Left ventricle myocardium superior (tissue), 1 donor: ENCODE measurements at regions not wholly inside any gene's neighbourhood (a gene's known extent, or its start where the extent isn't known, plus 50 kb on each side); places are given as distances from the start of the nearest gene placed in this dataset.
"Not testable (repeated sequence)": the region's sequence is repeated elsewhere in the genome, so short reads cannot be mapped to it uniquely, and the experiment has no call there.

ENCODE experiments used
- ATAC-seq: fragments of 200-7000 bp; cut with Tn5 transposase; one replicate; pipeline ENCODE4 v1.9.1; 2020; ENCODE audit warnings: mild to moderate bottlenecking, moderate library complexity
- DNase-seq: peaks from one replicate; pipeline ENCODE4 v3.0.0-alpha.2; 2020
- intact Hi-C: fragments of 100-400 bp; cut with micrococcal nuclease; formaldehyde crosslinking; loops from one replicate; pipeline ENCODE4 v1.11.0; 2022
- donor health status: DM: no; HTN: yes; CAD: no; lungs with severe emphysema.

GRCh38 chr2:35339211-35339610, 1016.4 kb upstream of the CRIM1 start:
- intact Hi-C loops, result no loop called here
- DNase-seq, result no peak
- ATAC-seq, result no peak

GRCh38 chr2:35337922-35338321, 1017.7 kb upstream of the CRIM1 start:
- ATAC-seq (no peak), DNase-seq (no peak)
- intact Hi-C loops, result no loop called here

GRCh38 chr2:35314049-35314448, 1041.5 kb upstream of the CRIM1 start:
- ATAC-seq (no peak), DNase-seq (no peak)
- intact Hi-C loops, result no loop called here

- ATAC-seq (no peak), DNase-seq (no peak)
- intact Hi-C loops, result no loop called here
Observed at GRCh38 chr2:35301369-35301768, 1054.2 kb upstream of the CRIM1 start.

GRCh38 chr2:35298493-35298892, 1057.1 kb upstream of the CRIM1 start:
- no peak for DNase-seq
- intact Hi-C loops, result no loop called here
- peak; percentile 39 for ATAC-seq

- DNase-seq, result no peak
- intact Hi-C loops, result no loop called here
- no peak for ATAC-seq
Observed at GRCh38 chr2:35297403-35297802, 1058.2 kb upstream of the CRIM1 start.

GRCh38 chr2:35294636-35295263, 1060.8 kb upstream of the CRIM1 start:
- intact Hi-C loops, result no loop called here
- no peak for ATAC-seq
- no peak for DNase-seq

- intact Hi-C loops, result no loop called here
- DNase-seq (no peak), ATAC-seq (no peak)
Observed at GRCh38 chr2:35293261-35293660, 1062.3 kb upstream of the CRIM1 start.

GRCh38 chr2:35292199-35292598, 1063.4 kb upstream of the CRIM1 start:
- intact Hi-C loops, result no loop called here
- ATAC-seq (no peak), DNase-seq (no peak)

- ATAC-seq, result no peak
- DNase-seq, result no peak
- intact Hi-C loops, result no loop called here
Observed at GRCh38 chr2:35281702-35282101, 1073.9 kb upstream of the CRIM1 start.

- DNase-seq (no peak), ATAC-seq (no peak)
Observed at GRCh38 chr2:35255826-35256225, 1099.8 kb upstream of the CRIM1 start.

GRCh38 chr2:35251156-35251555, 1104.4 kb upstream of the CRIM1 start:
- DNase-seq, result no peak
- intact Hi-C loops, result no loop called here
- no peak for ATAC-seq

More at GRCh38 chr2:35255826-35256225, 1099.8 kb upstream of the CRIM1 start:
- intact Hi-C loops, result no loop called here

- ATAC-seq (no peak), DNase-seq (no peak)
- intact Hi-C loops, result no loop called here
Observed at GRCh38 chr2:35246702-35247101, 1108.9 kb upstream of the CRIM1 start.

- DNase-seq, result no peak
- intact Hi-C loops, result no loop called here
- no peak for ATAC-seq
Observed at GRCh38 chr2:35228584-35228983, 1127.0 kb upstream of the CRIM1 start.

- DNase-seq (no peak), ATAC-seq (no peak)
- intact Hi-C loops, result no loop called here
Observed at GRCh38 chr2:35220461-35220860, 1135.1 kb upstream of the CRIM1 start.

- no peak for ATAC-seq
- no peak for DNase-seq
- intact Hi-C loops, result no loop called here
Observed at GRCh38 chr2:35204881-35205280, 1150.7 kb upstream of the CRIM1 start.

GRCh38 chr2:35204323-35204722, 1151.3 kb upstream of the CRIM1 start:
- DNase-seq (no peak), ATAC-seq (no peak)
- intact Hi-C loops, result no loop called here

GRCh38 chr2:35199298-35199697, 1156.3 kb upstream of the CRIM1 start:
- DNase-seq (no peak), ATAC-seq (no peak)
- intact Hi-C loops, result no loop called here

- ATAC-seq (no peak), DNase-seq (no peak)
- intact Hi-C loops, result no loop called here
Observed at GRCh38 chr2:35185861-35186412, 1169.6 kb upstream of the CRIM1 start.

GRCh38 chr2:35184471-35184870, 1171.1 kb upstream of the CRIM1 start:
- intact Hi-C loops, result no loop called here
- DNase-seq (no peak), ATAC-seq (no peak)

- ATAC-seq, intact Hi-C loops, DNase-seq: not testable (repeated sequence)
Observed at GRCh38 chr2:35176726-35177125, 1178.9 kb upstream of the CRIM1 start.
